ENCODE measurements at regions not wholly inside any gene's neighbourhood (a gene's known extent, or its start where the extent isn't known, plus 50 kb on each side); places are given as distances from the start of the nearest gene placed in this dataset.
"Not testable (repeated sequence)": the region's sequence is repeated elsewhere in the genome, so short reads cannot be mapped to it uniquely, and the experiment has no call there.

DNA sequence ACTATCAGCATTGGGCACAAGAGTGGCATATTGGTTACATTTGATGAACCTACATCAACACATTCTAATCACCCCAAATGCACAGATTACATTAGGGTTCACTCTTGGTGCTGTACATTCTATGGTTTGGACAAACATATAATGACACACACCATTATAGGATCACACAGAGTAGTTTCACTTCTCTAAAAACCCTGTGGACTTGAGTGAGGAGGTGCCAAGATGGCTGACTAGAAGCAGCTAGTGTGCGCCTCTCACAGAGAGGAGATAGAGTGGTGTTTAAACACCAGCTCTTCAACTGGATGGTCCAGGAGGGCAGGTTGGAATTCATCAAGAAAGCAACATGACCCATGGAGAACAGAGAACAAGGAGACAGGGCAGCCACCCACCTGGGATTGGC, 265.6 kb downstream of the TDRD3 start:
- ChIA-PET POLR2A (no interaction called here), CTCF (no interaction called here)
- no peak overlapping the region for H3K4me3 ChIP-seq (ENCODE audit: low read depth, low read length)
- TF ChIP-seq, protein P1, sequence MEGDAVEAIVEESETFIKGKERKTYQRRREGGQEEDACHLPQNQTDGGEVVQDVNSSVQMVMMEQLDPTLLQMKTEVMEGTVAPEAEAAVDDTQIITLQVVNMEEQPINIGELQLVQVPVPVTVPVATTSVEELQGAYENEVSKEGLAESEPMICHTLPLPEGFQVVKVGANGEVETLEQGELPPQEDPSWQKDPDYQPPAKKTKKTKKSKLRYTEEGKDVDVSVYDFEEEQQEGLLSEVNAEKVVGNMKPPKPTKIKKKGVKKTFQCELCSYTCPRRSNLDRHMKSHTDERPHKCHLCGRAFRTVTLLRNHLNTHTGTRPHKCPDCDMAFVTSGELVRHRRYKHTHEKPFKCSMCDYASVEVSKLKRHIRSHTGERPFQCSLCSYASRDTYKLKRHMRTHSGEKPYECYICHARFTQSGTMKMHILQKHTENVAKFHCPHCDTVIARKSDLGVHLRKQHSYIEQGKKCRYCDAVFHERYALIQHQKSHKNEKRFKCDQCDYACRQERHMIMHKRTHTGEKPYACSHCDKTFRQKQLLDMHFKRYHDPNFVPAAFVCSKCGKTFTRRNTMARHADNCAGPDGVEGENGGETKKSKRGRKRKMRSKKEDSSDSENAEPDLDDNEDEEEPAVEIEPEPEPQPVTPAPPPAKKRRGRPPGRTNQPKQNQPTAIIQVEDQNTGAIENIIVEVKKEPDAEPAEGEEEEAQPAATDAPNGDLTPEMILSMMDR (IDR thresholded peaks at IDR 0.05; ENCODE audit: insufficient read depth, low read length, missing control alignments) = no peak
- no peak for DNase-seq (ENCODE audit: low read depth, low spot score)

DNA sequence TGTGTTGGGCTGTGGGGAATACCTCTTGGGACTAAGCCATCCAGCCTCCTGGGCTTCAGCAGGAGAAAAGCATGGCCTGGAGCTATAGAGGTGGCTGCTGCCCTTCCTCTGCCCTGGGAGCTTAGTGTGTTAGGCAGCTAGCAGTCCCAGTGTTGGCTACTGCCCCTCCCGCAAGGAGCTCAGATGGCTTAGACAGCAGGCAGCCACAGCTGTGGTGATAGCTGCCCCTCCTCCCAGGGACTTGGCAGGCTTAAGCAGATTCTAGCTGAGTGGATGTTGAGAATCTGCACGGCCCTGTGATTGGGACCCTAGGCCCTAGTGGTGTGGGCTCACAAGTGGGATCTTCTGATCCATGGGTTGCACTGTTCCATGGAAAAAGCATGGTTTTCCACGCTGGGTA, 264.5 kb downstream of the TDRD3 start:
- ChIA-PET POLR2A (no interaction called here), CTCF (no interaction called here)
- H3K4me3 ChIP-seq (ENCODE audit: low read depth, low read length) = no peak overlapping the region
- DNase-seq (ENCODE audit: low read depth, low spot score) = no peak
- TF ChIP-seq, protein P1 (IDR thresholded peaks at IDR 0.05; ENCODE audit: insufficient read depth, low read length, missing control alignments) = no peak

DNA sequence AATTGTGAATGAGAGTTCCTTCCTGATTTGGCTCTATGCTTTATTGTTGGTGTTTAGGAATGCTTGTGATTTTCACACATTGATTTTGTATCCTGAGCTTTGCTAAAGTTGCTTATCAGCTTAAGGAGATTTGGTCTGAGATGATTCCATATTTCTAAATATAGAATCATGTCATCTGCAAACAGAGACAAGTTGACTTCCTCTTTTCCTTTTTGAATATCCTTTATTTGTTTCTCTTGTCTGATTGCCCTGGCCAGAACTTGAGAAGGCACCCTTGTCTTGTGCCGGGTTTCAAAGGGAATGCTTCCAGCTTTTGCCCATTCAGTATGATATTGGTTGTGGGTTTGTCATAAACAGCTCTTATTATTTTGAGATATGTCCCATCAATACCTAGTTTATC, 260.6 kb downstream of the TDRD3 start:
- POLR2A ChIA-PET; CTCF ChIA-PET; H3K4me3 ChIP-seq (ENCODE audit: low read depth, low read length); DNase-seq (ENCODE audit: low read depth, low spot score): not testable (repeated sequence)

DNA sequence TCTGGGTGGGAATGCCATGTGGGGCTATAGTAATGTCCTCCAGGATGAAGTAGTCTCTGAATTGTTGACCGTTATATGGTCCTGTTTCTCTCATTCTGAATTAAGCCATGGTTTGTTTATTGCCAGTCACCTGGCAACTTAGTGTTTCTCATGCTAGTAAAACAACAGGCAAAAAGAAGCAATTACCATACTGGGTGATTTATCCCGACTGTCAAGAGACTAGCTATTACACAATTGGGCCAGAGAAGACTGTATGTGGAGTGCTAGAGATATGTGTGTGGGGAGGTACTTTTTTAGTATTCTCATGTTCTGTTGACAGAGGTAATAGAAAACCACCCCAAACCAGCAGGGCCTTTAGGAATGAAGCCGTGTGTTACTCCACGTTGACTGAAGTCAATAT, 258.2 kb downstream of the TDRD3 start:
- DNase-seq (ENCODE audit: low read depth, low spot score) = no peak
- H3K4me3 ChIP-seq (ENCODE audit: low read depth, low read length) = no peak overlapping the region
- ChIA-PET CTCF (no interaction called here), POLR2A (no interaction called here)
- TF ChIP-seq, protein P1 (IDR thresholded peaks at IDR 0.05; ENCODE audit: insufficient read depth, low read length, missing control alignments) = no peak

DNA sequence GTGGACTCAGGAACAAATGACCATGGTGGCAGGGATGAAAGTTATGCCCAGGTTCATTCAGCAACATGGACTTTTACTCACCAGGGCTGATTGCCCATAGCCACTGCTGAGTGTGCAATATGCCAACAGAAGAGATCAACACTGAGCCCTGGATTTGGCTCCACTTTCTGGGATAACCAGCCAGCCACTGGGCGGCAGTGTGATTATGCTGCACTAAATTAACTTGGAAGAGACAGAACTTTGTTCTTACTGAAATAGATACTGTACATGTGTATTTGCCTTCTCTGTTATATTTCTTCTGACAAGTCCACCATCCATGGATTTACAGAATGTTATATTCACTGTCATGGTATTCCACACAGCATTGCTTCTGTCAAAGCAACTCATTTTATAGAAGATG, 257.4 kb downstream of the TDRD3 start:
- ChIA-PET CTCF (no interaction called here), POLR2A (no interaction called here)
- TF ChIP-seq, protein P1 (IDR thresholded peaks at IDR 0.05; ENCODE audit: insufficient read depth, low read length, missing control alignments) = no peak
- no peak overlapping the region for H3K4me3 ChIP-seq (ENCODE audit: low read depth, low read length)
- DNase-seq (ENCODE audit: low read depth, low spot score) = no peak

DNA sequence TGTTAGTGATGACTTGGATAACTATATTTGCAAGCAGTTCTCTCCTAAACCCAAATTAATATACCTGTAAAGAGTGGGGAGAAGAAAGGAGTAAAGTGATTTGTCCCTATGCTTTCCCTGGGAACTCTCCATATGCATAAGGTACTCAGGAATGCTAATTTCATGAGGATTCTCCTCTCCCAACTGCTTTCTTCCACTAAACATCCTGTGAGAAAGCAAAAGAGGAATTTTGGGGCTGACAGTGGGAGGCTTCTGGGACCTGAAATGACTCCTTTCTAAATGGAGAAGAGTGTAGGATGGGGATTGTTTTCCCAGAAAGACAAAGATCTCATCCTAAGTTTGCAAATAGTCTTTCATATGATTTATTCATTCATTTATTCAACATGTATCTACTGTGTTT, 250.5 kb downstream of the TDRD3 start:
- no peak for DNase-seq (ENCODE audit: low read depth, low spot score)
- ChIA-PET POLR2A (no interaction called here), CTCF (no interaction called here)
- TF ChIP-seq, protein P1 (IDR thresholded peaks at IDR 0.05; ENCODE audit: insufficient read depth, low read length, missing control alignments) = no peak
- no peak overlapping the region for H3K4me3 ChIP-seq (ENCODE audit: low read depth, low read length)

DNA sequence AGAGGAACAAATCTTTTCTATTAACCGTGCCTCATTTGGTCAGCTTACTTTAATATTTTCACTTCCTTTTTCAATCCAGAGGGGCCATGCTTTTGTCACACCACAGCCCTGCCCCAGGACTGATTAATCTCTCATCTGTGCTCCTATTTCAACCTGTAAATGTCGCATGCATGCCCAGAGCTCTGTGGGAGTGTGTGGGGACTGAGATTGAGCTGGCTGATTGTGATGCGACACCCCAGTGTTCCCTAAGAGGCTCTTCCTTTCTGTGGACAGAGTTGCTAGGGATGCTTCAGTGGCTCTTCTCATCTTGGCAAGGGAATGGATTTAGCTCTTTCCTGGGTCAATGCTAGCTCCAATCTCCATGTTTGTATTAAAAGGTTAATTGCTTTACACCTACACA, 249.6 kb downstream of the TDRD3 start:
- ChIA-PET POLR2A (no interaction called here), CTCF (no interaction called here)

More for the DNA sequence above, 249.6 kb downstream of the TDRD3 start:
- TF ChIP-seq, protein P1 (IDR thresholded peaks at IDR 0.05; ENCODE audit: insufficient read depth, low read length, missing control alignments) = no peak
- no peak for DNase-seq (ENCODE audit: low read depth, low spot score)
- no peak overlapping the region for H3K4me3 ChIP-seq (ENCODE audit: low read depth, low read length)

Measured in AG04449 (cell line).